ENCODE measurements at regions not wholly inside any gene's neighbourhood (a gene's known extent, or its start where the extent isn't known, plus 50 kb on each side); places are given as distances from the start of the nearest gene placed in this dataset.

- no peaks in the 10 kb centered on the region for H3K27me3 ChIP-seq (ENCODE audit: insufficient read depth, poor library complexity, severe bottlenecking)
- no peak for DNase-seq (ENCODE audit: low read depth in 1 of 2, low spot score in 1 of 2)
These were observed 438.5 kb upstream of the RGMA start for GRCh38 chr15:93527374-93528050.

GRCh38 chr15:93524432-93524831, 435.4 kb upstream of the RGMA start:
- no peak for DNase-seq (ENCODE audit: low read depth in 1 of 2, low spot score in 1 of 2)
- TF ChIP-seq SPI1 (IDR thresholded peaks at IDR 0.05; ENCODE audit: borderline replicate concordance, low read depth) (no peak), POLR2AphosphoS5 (IDR thresholded peaks at IDR 0.05; ENCODE audit: low read depth) (no peak), CTCF (IDR thresholded peaks at IDR 0.05; ENCODE audit: insufficient read depth, low read length) (no peak), GABPA (IDR thresholded peaks at IDR 0.05; ENCODE audit: low read depth) (no peak), REST (IDR thresholded peaks at IDR 0.05; ENCODE audit: insufficient replicate concordance, low read depth) (no peak)
- Histone ChIP-seq H3K4me3 (replicated peaks; ENCODE audit: insufficient read depth, low read length) (no peak overlapping the region), H3K27me3 (ENCODE audit: insufficient read depth, poor library complexity, severe bottlenecking) (no peaks in the 10 kb centered on the region), H3K27ac (replicated peaks) (no peak overlapping the region)

More at GRCh38 chr15:93527374-93528050, 438.5 kb upstream of the RGMA start:
- Histone ChIP-seq H3K4me3 (replicated peaks; ENCODE audit: insufficient read depth, low read length) (no peak overlapping the region), H3K27ac (replicated peaks) (no peak overlapping the region)
- no peak for TF ChIP-seq CTCF (IDR thresholded peaks at IDR 0.05; ENCODE audit: insufficient read depth, low read length)
- no peak for TF ChIP-seq REST (IDR thresholded peaks at IDR 0.05; ENCODE audit: insufficient replicate concordance, low read depth)
- TF ChIP-seq POLR2AphosphoS5 (IDR thresholded peaks at IDR 0.05; ENCODE audit: low read depth): no peak
- no peak for TF ChIP-seq GABPA (IDR thresholded peaks at IDR 0.05; ENCODE audit: low read depth)
- TF ChIP-seq SPI1 (IDR thresholded peaks at IDR 0.05; ENCODE audit: borderline replicate concordance, low read depth): no peak

GRCh38 chr15:93523481-93523880, 434.5 kb upstream of the RGMA start:
- DNase-seq (ENCODE audit: low read depth in 1 of 2, low spot score in 1 of 2): no peak

More at GRCh38 chr15:93523481-93523880, 434.5 kb upstream of the RGMA start:
- Histone ChIP-seq H3K27me3 (ENCODE audit: insufficient read depth, poor library complexity, severe bottlenecking) (no peaks in the 10 kb centered on the region), H3K27ac (replicated peaks) (no peak overlapping the region), H3K4me3 (replicated peaks; ENCODE audit: insufficient read depth, low read length) (no peak overlapping the region)
- TF ChIP-seq CTCF (IDR thresholded peaks at IDR 0.05; ENCODE audit: insufficient read depth, low read length) (no peak), SPI1 (IDR thresholded peaks at IDR 0.05; ENCODE audit: borderline replicate concordance, low read depth) (no peak), REST (IDR thresholded peaks at IDR 0.05; ENCODE audit: insufficient replicate concordance, low read depth) (no peak), GABPA (IDR thresholded peaks at IDR 0.05; ENCODE audit: low read depth) (no peak), POLR2AphosphoS5 (IDR thresholded peaks at IDR 0.05; ENCODE audit: low read depth) (no peak)

Data from HL-60 (cell line).